ENCODE measurements at regions not wholly inside any gene's neighbourhood (a gene's known extent, or its start where the extent isn't known, plus 50 kb on each side); places are given as distances from the start of the nearest gene placed in this dataset.

DNA sequence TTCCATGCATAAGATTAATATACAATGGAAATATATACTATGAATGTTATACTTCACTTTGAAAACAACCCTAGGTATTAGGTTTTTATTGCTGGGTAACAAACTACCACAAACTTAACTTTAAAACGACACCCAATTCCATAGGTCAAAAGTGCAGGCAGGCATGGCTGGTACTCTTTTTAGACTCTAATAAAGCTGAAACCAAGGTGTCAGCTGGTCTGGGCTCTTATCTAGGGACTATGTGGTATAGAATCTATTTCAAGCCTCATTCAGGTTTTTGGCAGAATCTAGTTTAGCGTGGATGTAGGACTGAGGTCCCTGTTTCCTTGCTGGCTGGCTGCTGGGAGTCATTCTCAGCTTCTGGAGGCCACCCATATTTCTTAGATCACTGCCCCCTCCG, 65.0 kb upstream of the TMEM168 start:
- DNase-seq (ENCODE audit: low read depth), result no peak
- TF ChIP-seq, protein P1, sequence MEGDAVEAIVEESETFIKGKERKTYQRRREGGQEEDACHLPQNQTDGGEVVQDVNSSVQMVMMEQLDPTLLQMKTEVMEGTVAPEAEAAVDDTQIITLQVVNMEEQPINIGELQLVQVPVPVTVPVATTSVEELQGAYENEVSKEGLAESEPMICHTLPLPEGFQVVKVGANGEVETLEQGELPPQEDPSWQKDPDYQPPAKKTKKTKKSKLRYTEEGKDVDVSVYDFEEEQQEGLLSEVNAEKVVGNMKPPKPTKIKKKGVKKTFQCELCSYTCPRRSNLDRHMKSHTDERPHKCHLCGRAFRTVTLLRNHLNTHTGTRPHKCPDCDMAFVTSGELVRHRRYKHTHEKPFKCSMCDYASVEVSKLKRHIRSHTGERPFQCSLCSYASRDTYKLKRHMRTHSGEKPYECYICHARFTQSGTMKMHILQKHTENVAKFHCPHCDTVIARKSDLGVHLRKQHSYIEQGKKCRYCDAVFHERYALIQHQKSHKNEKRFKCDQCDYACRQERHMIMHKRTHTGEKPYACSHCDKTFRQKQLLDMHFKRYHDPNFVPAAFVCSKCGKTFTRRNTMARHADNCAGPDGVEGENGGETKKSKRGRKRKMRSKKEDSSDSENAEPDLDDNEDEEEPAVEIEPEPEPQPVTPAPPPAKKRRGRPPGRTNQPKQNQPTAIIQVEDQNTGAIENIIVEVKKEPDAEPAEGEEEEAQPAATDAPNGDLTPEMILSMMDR (IDR thresholded peaks at IDR 0.05; ENCODE audit: control insufficient read depth, extremely low read depth, insufficient read depth), result no peak
- H3K4me3 ChIP-seq (ENCODE audit: low read depth, low read length), result no peak overlapping the region

DNA sequence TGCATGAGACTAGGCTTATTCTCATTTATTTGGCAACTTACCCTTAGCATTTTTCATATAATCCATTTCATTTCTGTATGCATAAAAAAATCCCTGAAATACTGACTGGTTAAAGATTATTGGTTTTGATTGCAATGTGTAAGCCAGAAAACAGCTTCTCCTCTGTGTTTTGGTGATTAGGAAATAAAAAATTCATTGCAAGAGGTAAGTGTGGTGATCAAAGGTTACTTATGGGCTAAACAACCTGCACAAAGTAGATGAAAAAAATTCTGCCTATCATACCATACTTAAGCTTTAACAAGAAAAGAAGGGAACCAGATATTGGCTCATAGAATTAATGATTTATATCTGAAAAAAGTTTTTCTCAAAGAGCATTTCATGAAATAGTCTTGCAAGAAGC, 64.0 kb upstream of the TMEM168 start:
- no peak for DNase-seq (ENCODE audit: low read depth)
- no peak overlapping the region for H3K4me3 ChIP-seq (ENCODE audit: low read depth, low read length)
- TF ChIP-seq, protein P1 (IDR thresholded peaks at IDR 0.05; ENCODE audit: control insufficient read depth, extremely low read depth, insufficient read depth), result no peak

- TF ChIP-seq, protein P1 (IDR thresholded peaks at IDR 0.05; ENCODE audit: control insufficient read depth, extremely low read depth, insufficient read depth), result no peak
- DNase-seq (ENCODE audit: low read depth), result no peak
- no peak overlapping the region for H3K4me3 ChIP-seq (ENCODE audit: low read depth, low read length)
Measured at GRCh38 chr7:112853422-112853821, 63.2 kb upstream of the TMEM168 start.

- no peak overlapping the region for H3K4me3 ChIP-seq (ENCODE audit: low read depth, low read length)
- DNase-seq (ENCODE audit: low read depth), result no peak
- TF ChIP-seq, protein P1 (IDR thresholded peaks at IDR 0.05; ENCODE audit: control insufficient read depth, extremely low read depth, insufficient read depth), result no peak
Measured at GRCh38 chr7:112843151-112843550, 53.0 kb upstream of the TMEM168 start.
